ENCODE measurements at regions not wholly inside any gene's neighbourhood (a gene's known extent, or its start where the extent isn't known, plus 50 kb on each side); places are given as distances from the start of the nearest gene placed in this dataset.

DNA sequence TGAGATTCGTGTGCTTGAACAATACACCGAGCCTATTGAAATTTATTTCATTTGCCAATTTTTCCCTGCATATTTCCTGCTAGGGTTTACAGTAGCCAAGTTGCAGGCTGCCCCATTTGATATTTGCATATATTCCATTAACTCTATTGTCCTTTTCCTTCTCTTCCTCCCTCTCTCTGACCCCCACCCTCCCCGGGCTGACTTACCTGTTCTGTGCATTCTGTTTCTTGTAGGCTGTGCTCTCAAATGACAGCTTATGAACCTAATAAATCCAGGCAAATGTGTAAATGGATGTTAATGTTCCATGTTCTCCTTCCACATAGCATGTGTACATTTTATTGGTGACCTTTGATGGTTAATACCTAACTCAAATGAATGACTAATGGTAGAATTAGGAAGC lies 1169.2 kb upstream of the WWC1 start:
- DNase-seq: no peak

DNA sequence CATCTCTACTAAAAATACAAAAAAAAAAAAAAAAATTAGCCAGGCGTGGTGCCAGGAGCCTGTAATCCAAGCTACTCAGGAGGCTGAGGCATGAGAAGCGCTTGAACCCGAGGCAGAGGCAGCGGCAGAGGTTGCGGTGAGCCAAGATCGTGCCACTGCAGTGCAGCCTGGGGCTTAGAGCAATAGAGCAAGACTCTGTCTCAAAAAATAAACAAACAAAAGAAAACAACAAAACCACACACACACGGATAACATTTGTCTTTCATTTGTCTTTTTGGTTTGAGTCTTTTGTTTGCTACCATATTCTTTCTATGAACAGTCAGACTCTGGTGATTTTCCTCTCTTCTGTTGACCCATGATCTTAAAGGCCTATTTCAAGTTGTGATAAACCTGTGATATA lies 1168.3 kb upstream of the WWC1 start:
- no peak for DNase-seq

GRCh38 chr5:167128581-167128980 lies 1162.9 kb upstream of the WWC1 start:
- no peak for DNase-seq

- no peak for DNase-seq
Measured at GRCh38 chr5:167140548-167141291, 1150.7 kb upstream of the WWC1 start.

GRCh38 chr5:167143716-167144115 lies 1147.7 kb upstream of the WWC1 start:
- DNase-seq: no peak

DNA sequence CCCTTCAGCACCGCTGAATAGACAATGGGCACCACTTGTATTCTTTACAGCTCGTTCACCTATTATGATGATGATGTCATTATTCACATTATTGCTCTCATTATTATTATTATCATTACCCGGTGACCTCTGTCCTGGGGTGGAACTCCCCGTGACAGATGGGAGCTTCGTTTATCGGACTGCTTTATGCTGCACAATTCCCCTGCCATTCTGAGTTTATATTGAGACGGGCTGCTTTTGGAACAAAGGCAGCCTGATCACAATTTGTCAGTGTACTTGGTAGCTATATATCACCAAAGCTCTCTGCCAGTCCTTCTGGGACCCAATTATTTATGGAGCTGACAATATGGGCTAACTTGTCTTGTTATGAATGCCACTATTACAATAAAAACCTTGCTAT lies 1145.6 kb upstream of the WWC1 start:
- DNase-seq: no peak

DNA sequence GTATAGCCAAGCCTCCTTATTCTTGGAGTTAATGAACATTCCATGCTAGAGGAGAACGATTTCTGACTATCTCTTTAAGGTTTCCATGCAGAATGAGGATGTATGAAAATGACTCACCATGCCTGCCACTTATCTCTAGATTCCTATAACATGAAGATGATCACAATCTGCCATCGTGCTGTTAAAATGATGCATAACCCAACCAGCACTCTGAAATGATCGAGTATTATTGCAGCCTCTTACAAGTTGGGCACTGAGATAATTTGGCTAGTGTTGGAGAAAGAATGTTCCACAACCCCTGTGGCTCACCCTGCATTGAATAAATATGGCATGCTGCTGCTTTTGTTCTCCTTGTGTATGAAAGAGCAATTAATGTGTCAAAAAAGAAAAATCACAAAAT lies 1143.6 kb upstream of the WWC1 start:
- no peak for DNase-seq

DNA sequence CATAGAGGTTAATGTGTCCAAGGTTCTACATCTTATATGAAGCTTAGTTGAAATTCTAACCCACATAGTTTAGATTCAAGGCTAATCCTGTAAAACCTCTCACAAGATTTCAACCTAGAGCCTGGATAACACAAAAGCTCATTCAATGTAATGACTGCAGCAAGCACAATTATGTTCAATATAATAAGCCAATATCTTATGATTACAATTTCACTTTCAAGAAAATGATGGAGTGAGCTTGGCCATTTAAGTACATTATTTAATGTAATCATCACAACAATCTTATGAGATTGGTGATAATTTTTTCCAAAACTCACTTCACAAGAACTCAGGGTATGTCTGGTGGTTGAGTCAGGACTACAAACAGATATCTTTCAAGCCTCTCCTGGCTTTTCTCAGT lies 1140.8 kb upstream of the WWC1 start:
- no peak for DNase-seq

DNA sequence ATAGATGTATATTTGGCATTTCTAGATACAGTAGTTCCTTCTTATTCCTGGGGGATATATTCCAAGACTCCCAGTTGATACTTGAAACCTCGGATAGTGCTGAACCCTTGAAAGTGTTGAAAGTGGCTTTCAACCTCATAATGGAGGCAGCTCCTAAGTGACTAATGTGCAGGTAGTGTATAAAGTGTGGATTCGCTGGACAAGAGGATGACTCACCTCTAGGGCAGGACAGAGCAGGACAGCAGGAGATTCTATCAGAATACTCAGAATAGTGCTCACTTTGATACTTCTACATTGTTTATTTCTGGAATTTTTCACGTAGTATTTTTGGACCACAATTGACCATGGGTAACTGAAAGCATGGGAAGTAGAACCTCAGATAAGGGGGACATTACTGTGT lies 1138.9 kb upstream of the WWC1 start:
- DNase-seq: no peak

GRCh38 chr5:167155387-167156005 lies 1135.9 kb upstream of the WWC1 start:
- DNase-seq: no peak

DNA sequence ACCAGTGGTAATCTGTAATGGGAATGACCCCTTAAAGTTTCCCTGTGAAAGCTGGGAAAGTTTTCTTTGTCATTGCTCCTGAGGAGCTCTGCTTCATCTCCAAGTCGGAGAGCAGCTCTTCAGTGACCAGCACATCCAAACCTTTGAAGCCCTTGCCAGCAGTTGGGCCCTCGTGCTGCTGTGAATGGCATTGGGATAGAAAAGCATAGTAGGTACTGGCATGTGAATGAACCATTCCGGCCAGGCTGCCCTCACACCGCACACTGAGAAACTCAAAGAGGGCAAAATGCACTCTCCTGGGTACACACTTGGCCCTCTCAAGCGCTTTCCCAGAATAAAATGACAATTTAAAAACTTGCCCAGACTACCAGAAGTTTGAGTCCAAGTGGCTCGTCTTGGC lies 1135.0 kb upstream of the WWC1 start:
- no peak for DNase-seq

DNA sequence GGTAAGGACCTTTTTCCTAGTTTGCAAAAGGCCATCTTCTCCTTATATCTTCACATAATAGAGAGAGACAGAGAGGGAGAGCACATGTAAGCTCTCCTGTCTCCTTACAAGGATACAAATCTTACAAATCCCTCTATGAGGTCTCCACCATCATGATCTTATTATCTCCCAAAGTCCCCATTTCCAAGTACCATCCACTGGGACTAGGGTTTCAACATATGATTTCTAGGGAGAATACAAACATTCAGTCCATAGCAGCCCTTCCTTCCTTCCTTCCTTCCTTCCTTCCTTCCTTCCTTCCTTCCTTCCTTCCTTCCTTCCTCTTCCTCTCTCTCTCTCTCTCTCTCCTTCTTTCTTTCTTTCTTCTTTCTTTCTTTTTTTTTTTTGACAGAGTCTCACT lies 1132.9 kb upstream of the WWC1 start:
- DNase-seq: no peak

DNA sequence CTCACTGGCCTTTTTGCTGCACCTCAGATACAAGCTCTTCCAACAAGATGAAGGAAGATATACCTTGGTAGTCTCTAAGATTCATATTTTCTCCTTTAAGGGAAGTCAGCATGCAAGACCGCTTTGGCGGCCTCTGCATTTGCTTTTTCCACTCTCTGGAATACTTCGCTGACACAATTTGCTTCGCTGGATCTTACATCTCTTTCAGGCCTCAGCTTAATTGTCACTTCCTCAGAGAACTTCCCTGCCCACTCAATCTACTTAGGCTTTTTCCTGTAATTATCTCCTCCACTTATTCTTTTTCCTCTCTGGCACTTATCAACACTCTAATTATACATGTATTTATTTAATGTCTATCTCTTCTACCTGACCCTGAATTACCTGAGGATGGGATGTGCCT lies 1131.1 kb upstream of the WWC1 start:
- DNase-seq: no peak

DNA sequence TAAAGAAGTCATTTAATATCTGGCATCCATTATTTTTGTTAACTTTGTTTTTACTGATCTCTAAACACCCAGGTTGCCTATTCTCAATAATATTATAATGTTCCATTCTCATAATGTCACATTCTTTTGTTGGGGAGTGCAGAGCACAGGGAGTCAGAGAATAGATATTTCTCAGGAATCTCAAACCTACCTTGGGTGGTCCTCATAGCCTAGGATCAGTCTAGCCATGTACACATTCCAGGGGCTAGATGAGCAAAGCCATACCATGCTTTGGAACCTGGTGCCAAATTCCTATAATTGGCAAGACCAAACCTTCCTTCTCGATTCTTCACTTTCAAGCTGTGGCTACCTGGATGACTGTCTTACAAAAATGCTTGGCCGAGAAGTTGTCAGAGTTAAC lies 1124.7 kb upstream of the WWC1 start:
- DNase-seq: no peak

DNA sequence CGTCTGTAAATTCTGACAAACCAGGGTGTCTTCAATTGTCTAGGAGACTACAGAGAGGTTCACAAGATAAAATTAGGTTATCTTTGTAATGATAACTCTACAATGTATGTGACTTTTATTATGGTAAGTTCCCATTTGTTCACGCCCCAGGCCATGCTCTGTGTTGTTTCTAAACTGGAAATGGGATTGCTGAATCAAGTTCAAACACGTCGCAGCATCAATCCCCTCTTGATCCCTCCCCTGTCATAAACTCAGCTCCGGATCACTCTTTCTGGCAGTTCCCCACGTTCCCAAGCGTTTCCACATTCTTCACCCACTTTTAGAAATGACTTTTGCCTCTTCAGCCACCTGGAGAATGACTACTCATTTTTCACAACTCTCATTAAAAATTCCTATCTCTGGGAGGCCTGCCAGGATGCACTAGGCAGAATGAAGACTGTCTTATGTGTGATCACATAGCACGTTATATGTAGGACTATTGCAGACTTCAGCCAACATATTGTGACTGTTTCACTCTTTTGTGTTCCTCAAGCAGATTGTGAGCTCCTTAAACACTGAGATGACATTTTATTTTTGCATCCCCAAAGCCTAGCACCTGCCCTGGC lies 1124.2 kb upstream of the WWC1 start:
- no peak for DNase-seq

DNA sequence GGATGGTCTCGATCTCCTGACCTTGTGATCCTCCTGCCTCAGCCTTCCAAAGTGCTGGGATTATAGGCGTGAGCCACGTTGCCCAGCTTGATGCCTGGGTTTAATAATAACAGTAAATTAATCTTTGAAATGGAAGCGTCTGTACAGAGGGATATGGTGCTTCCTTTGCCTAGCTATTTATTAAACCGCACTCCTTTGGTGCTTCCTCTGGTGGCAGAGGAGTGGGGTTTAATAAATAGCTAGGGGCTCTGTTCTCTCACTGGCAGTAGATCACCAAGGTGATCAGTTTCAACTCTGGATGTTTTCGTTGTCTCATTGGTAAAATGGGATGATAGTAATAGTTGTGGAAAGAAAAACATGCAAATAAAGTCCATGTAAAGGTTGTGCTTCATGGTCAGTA lies 1122.5 kb upstream of the WWC1 start:
- DNase-seq: no peak

GRCh38 chr5:167171056-167171455 lies 1120.4 kb upstream of the WWC1 start:
- DNase-seq: no peak

- no peak for DNase-seq
Measured at GRCh38 chr5:167177736-167178135, 1113.7 kb upstream of the WWC1 start.

GRCh38 chr5:167180906-167181305 lies 1110.5 kb upstream of the WWC1 start:
- DNase-seq: no peak

DNA sequence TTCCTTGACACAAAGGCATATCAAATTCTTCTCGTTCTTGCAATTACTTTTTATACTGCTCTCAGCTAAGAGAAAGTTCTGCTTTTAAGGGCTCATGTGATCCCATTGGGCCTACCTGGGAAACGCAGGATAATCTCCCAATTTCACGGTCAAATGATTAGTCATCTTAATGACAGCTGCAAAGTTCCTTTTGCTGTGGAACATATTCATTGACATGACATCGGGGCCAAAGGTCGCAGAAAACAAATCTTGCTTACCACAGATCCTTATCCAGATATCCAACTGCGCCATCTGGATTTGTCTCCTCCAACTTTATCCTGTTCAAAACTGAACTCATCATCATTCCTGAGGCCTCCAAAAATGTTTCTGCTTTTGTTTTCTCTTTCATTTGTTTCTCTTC lies 1085.6 kb upstream of the WWC1 start:
- DNase-seq: no peak

GRCh38 chr5:167207081-167207480 lies 1084.4 kb upstream of the WWC1 start:
- DNase-seq: no peak

DNA sequence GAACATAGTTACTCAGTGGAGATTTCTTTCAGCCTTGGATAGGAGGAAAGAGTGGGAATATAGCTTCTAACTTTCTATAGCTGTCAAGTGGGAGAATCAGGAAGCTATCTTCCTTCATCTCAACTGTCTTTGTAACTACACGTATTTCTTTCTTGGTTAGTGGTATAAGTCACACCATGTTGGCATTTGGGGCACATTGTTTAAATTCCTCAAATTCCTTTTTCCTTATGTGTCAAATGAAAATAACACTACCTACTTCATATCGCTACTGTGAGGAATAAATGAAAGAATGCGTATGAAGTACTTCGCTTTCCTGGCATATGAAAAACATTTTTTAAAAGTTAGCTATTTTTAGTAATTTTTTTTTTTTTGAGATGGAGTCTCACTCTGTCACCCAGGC lies 1082.5 kb upstream of the WWC1 start:
- DNase-seq: no peak

DNA sequence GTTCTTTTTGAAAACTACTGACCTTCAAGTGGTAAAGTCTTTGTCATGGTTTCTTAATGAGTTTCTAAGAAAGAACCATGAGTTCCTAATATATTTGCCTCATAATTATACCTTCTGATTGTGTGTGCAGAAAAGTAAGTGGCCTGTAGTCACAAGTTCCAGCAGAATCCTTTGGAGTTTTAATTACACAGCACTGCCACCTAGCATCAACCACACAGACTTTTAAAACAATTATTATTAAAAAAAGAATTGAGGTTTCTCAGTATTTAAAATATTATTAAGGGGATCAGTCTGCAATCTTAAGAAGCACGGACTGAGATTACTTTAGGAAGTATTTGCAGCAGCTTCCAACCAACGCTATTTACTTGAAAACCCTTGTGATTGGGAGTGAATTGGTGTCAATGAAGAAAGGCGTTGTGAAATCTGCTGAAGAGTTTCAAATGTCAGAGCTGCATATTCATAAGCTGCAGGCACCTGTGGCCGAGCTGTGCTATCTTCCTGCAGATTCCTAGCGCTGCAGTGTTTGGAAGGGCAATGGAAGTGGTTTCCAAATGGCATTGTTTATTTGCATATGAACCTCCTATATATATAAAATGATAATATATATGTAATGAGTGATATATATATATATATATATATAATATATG lies 1074.2 kb upstream of the WWC1 start:
- no peak for DNase-seq

DNA sequence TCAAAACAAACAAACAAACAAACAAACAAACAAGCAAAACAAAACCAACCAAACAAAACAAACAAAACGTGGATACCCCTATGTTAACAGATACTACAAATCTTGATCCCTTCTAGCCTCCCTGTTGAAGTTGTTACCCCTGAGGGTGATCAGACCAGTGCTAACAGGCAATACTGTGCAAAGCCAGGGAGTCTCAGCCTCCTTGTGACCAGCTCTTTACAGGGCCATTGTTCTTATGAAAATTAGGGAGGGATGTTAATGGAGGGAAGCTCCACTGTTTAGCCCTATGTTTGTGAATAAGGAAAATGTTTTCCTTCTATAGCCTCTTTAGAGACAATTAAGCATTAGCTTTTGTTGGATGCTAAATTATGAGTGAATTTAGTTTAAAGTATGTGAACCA lies 1072.1 kb upstream of the WWC1 start:
- no peak for DNase-seq
